A673 (cell line): ENCODE measurements at regions not wholly inside any gene's neighbourhood (a gene's known extent, or its start where the extent isn't known, plus 50 kb on each side); places are given as distances from the start of the nearest gene placed in this dataset.

Experiments
- EZH2 ChIP-seq: fragments of 200-600 bp; sonication (generic); IDR thresholded peaks from 2 replicates; pipeline ENCODE4 v1.6.1; 2017; ENCODE audit warnings: borderline replicate concordance, low read depth, mild to moderate bottlenecking, mixed read lengths, antibody characterized with exemption, low read length; ENCODE audit not compliant: poor library complexity, severe bottlenecking
- TF ChIP-seq, protein P1 (sequence below): fragments of 300-800, 200-600 bp; sonication (generic); conservative IDR thresholded peaks from 2 replicates; pipeline ENCODE4 v1.5.1; 2017; ENCODE audit warnings: low read depth, mild to moderate bottlenecking, antibody characterized with exemption, low read length, moderate library complexity, mixed read lengths

DNA sequence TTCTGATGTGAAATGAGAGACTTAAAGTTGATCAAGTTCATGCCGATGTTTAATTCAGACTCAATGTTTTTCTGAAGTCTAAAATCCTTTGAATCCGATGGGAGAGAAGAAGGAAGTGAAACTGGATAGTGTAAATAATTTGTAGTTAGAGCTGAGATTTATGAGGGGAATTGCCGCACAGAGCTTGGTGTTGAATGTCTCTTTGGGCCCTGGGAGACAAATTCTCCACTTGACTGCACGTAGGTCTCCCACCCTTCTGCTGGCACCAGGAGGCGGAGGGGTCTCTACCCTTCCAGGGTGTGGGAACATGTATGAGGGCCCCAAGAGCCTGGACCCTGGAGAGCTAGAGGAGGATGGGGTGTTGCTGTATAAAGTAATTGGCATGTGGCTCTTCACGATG lies 140.8 kb upstream of the SERP2 start:
- TF ChIP-seq, protein P1, sequence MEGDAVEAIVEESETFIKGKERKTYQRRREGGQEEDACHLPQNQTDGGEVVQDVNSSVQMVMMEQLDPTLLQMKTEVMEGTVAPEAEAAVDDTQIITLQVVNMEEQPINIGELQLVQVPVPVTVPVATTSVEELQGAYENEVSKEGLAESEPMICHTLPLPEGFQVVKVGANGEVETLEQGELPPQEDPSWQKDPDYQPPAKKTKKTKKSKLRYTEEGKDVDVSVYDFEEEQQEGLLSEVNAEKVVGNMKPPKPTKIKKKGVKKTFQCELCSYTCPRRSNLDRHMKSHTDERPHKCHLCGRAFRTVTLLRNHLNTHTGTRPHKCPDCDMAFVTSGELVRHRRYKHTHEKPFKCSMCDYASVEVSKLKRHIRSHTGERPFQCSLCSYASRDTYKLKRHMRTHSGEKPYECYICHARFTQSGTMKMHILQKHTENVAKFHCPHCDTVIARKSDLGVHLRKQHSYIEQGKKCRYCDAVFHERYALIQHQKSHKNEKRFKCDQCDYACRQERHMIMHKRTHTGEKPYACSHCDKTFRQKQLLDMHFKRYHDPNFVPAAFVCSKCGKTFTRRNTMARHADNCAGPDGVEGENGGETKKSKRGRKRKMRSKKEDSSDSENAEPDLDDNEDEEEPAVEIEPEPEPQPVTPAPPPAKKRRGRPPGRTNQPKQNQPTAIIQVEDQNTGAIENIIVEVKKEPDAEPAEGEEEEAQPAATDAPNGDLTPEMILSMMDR = no peak
- no peak for TF ChIP-seq EZH2
